DMS114 treated with DMSO at 0.1 percent for 48 hours (cell line): ENCODE measurements at regions not wholly inside any gene's neighbourhood (a gene's known extent, or its start where the extent isn't known, plus 50 kb on each side); places are given as distances from the start of the nearest gene placed in this dataset.

Experiments used
- DNase-seq: peaks from one replicate; lab custom pipeline; 2025; ENCODE audit not compliant: unreplicated experiment; lab: John Stamatoyannopoulos, UW

GRCh38 chr15:39432912-39433348, 147.9 kb upstream of the THBS1 start:
- DNase-seq = no peak

GRCh38 chr15:39433376-39433775, 147.5 kb upstream of the THBS1 start:
- no peak for DNase-seq

GRCh38 chr15:39434163-39434562, 146.7 kb upstream of the THBS1 start:
- no peak for DNase-seq

GRCh38 chr15:39434751-39435238, 146.1 kb upstream of the THBS1 start:
- DNase-seq = no peak

- DNase-seq = no peak
These were observed 145.6 kb upstream of the THBS1 start for GRCh38 chr15:39435244-39435643.

- no peak for DNase-seq
These were observed 142.6 kb upstream of the THBS1 start for GRCh38 chr15:39438260-39438659.

GRCh38 chr15:39438799-39439592, 141.9 kb upstream of the THBS1 start:
- DNase-seq = no peak

GRCh38 chr15:39442898-39443297, 138.0 kb upstream of the THBS1 start:
- no peak for DNase-seq

- DNase-seq = no peak
These were observed 137.1 kb upstream of the THBS1 start for GRCh38 chr15:39443659-39444219.

- no peak for DNase-seq
These were observed 136.0 kb upstream of the THBS1 start for GRCh38 chr15:39444735-39445470.

- no peak for DNase-seq
These were observed 134.9 kb upstream of the THBS1 start for GRCh38 chr15:39445931-39446330.

GRCh38 chr15:39447346-39447745, 133.5 kb upstream of the THBS1 start:
- no peak for DNase-seq

GRCh38 chr15:39447881-39448280, 133.0 kb upstream of the THBS1 start:
- no peak for DNase-seq

GRCh38 chr15:39448409-39448808, 132.5 kb upstream of the THBS1 start:
- DNase-seq = no peak

- no peak for DNase-seq
These were observed 129.7 kb upstream of the THBS1 start for GRCh38 chr15:39451121-39451688.

GRCh38 chr15:39451871-39452270, 129.0 kb upstream of the THBS1 start:
- no peak for DNase-seq

GRCh38 chr15:39453620-39454019, 127.3 kb upstream of the THBS1 start:
- DNase-seq = no peak

- DNase-seq = no peak
These were observed 126.5 kb upstream of the THBS1 start for GRCh38 chr15:39454189-39454986.

- no peak for DNase-seq
These were observed 125.3 kb upstream of the THBS1 start for GRCh38 chr15:39455471-39455991.

GRCh38 chr15:39456159-39456558, 124.7 kb upstream of the THBS1 start:
- no peak for DNase-seq
